ENCODE measurements at regions not wholly inside any gene's neighbourhood (a gene's known extent, or its start where the extent isn't known, plus 50 kb on each side); places are given as distances from the start of the nearest gene placed in this dataset.

DNA sequence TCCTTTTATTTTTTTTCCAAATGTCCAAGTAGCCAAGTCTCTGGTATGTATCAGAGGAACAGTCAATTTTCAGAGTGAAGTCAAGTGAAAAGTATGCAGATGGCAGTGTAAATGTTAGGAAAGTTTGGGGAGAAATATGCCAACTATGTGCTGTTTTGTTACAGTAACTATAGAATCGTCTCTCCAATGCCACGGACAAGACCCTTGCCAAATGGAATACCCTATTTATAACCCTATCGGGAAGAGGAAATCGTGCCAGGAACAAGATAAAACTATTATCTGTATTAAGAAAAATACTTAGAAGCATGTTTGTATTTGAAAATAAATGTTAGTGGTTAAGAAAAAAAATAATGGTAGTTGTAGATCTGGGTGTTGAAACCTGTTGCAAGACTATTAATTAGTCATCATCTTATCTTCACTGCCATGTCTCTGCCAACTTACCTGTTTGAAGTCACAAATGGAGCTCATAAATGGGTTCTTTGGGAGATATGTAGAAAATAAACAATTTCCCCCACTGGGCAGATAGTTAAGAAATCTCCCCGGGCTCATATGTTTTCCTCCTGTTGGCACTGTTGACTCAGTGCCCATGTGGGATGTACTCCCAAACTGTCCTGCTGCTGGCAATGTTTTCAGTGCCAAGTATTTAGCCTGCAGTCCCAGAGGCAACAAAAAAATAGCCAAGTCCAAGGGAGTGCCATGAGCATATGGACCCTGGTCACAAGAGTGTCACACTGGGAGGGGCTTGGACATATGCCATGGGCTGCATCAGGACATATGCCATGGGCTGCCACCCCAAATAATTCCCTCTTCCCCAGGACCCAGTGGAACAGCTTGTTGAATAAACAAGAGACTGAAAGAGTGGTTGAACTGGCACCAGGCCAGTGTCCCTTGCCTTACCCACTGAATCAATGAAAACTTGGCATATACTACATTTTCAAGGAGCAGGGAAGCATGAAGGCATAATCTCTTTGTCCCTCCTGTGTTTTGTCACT is 366.9 kb downstream of the OSR1 start:
- no peaks in the 10 kb centered on the region for H3K27me3 Mint-ChIP-seq
- no peak for DNase-seq (ENCODE audit: low spot score in 2 of 2)
- H3K9me3 Mint-ChIP-seq, result no peaks in the 10 kb centered on the region
- ATAC-seq (replicated peaks; ENCODE audit: extremely low read depth, poor library complexity, severe bottlenecking), result no peak
- no peak overlapping the region for H3K27ac Mint-ChIP-seq (ENCODE audit: low read depth)
- H3K4me1 Mint-ChIP-seq, result no peaks in the 10 kb centered on the region
- no peaks in the 10 kb centered on the region for H3K36me3 Mint-ChIP-seq (ENCODE audit: insufficient read depth)
- no peak overlapping the region for H3K4me3 Mint-ChIP-seq

DNA sequence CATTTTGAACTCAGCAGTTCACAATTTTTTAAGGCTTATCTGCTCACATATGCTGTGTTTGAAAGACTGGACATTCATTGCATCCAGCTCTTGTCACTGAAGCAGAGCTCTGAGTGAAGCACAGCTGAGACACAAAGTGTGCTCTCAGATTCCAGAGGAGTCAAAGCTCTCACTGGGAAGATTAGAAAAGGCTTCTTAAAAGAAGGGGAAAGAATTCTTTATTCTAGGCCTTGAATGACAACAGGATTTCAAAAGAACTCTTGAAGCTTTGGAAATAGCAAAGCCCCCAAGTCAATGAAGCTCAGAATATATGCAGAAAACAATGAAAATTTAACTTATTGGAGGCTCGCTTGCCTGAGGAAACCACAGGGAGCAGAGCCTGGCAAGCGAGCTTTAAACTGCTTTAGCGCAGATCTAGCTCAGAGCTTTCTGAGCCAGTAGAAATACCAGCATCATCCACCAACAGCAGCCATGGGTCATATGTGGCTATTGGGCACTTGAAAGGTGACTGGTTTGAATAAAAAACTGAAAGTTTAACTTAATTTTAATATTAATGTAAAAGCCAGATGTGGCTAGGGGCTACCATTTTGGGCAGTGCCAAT is 369.7 kb downstream of the OSR1 start:
- DNase-seq (ENCODE audit: low spot score in 2 of 2), result no peak
- Mint-ChIP-seq H3K9me3 (no peaks in the 10 kb centered on the region), H3K27me3 (no peaks in the 10 kb centered on the region), H3K27ac (ENCODE audit: low read depth) (no peak overlapping the region), H3K4me1 (no peaks in the 10 kb centered on the region), H3K4me3 (no peak overlapping the region), H3K36me3 (ENCODE audit: insufficient read depth) (no peaks in the 10 kb centered on the region)
- ATAC-seq (replicated peaks; ENCODE audit: extremely low read depth, poor library complexity, severe bottlenecking), result no peak

DNA sequence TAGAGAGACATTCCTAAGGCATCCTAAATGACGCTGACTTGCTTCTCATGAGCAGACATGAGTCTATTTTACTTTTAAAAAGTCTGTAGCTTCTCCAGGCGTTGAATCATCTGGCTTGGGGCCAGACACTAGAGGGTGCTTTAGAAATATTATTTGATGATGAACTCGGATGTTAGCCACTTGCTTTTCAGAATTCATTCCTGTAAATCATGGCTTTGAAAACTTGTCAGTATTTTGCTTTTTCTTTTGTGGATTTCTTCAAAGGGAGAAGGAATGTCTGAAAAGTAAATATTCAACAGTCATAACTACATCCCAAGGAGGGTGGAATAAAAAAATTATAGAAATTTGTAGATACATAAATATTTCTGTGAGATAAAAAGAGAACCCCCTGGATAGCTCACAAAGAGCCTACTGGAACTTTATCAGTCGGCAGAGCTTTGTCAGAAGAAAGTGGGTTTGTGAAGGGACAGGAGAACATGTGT is 370.8 kb downstream of the OSR1 start:
- no peak for ATAC-seq (replicated peaks; ENCODE audit: extremely low read depth, poor library complexity, severe bottlenecking)
- no peak for DNase-seq (ENCODE audit: low spot score in 2 of 2)
- Mint-ChIP-seq H3K27me3 (no peaks in the 10 kb centered on the region), H3K36me3 (ENCODE audit: insufficient read depth) (no peaks in the 10 kb centered on the region), H3K27ac (ENCODE audit: low read depth) (no peak overlapping the region), H3K4me3 (no peak overlapping the region), H3K9me3 (no peaks in the 10 kb centered on the region), H3K4me1 (no peaks in the 10 kb centered on the region)

DNA sequence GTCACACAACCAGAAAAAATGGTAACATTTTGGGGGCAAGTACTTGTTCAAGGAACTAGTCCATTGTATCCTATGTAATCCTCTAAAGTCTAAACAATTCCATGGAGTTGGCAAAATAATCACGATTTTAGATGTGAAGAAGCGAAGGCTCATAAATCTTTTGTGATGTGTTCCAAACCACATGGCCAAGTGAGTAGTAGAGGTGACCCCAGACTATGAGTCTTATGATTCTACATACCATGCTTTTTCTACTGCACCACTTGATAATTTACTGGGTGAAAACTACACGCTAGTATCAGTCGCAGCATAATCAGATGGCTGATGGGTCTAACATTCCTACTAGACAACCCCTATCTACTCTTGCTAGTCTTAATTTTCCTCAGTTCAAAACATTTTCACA is 371.4 kb downstream of the OSR1 start:
- H3K36me3 Mint-ChIP-seq (ENCODE audit: insufficient read depth), result no peaks in the 10 kb centered on the region
- H3K4me1 Mint-ChIP-seq, result no peaks in the 10 kb centered on the region
- H3K27me3 Mint-ChIP-seq, result no peaks in the 10 kb centered on the region
- H3K27ac Mint-ChIP-seq (ENCODE audit: low read depth), result no peak overlapping the region
- no peak overlapping the region for H3K4me3 Mint-ChIP-seq
- no peaks in the 10 kb centered on the region for H3K9me3 Mint-ChIP-seq
- DNase-seq (ENCODE audit: low spot score in 2 of 2), result no peak
- ATAC-seq (replicated peaks; ENCODE audit: extremely low read depth, poor library complexity, severe bottlenecking), result no peak

DNA sequence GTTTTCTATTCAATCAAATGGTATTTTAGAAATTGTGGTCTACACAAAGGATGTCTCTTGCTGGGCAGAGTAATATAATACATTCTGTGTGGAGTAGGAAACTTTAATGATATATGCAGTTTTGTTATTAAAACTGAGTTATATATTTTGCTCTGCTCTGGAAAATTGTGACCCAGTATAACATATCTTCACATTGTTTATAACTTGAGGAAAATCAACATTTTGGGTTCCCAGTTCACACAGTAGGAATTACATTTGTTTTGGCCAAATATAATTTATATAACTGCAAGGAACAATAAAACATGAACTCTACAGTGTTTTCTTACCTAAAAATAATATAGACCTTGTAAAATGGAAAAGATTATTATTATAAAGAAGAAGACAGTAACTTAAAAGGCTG is 372.4 kb downstream of the OSR1 start:
- ATAC-seq (replicated peaks; ENCODE audit: extremely low read depth, poor library complexity, severe bottlenecking) (no peak), DNase-seq (ENCODE audit: low spot score in 2 of 2) (no peak)
- H3K27ac Mint-ChIP-seq (ENCODE audit: low read depth), result no peak overlapping the region
- H3K36me3 Mint-ChIP-seq (ENCODE audit: insufficient read depth), result no peaks in the 10 kb centered on the region
- no peaks in the 10 kb centered on the region for H3K4me1 Mint-ChIP-seq
- H3K9me3 Mint-ChIP-seq, result no peaks in the 10 kb centered on the region
- no peaks in the 10 kb centered on the region for H3K27me3 Mint-ChIP-seq
- no peak overlapping the region for H3K4me3 Mint-ChIP-seq

DNA sequence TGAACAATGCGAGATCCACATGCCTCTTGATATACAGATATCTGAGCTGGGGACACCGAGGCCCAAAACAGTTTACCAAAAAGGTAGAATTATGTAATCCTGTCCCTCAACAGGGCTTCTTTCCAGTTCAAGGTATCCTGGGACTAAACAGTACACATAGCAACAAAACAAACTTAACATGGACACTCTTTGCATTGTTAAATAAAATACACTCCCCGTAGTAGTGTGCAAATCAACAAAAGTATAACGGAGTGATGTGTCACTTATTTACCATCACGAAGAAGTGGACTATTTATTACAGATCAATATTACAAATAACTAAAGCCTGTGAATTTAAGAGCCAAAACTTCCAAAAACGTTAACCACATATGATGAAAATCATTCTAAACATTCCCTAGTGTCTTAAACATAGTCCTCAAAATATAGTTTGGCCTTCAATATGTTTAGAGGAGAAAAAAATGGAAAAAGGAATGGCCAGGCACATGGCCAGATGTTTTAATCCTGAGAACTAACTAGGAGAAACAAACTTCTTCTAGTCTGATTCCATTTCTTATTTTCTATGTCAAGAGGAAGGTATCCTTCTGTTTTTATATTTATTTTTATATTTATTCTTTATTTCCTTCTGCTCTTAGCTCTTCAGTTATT is 377.5 kb downstream of the OSR1 start:
- DNase-seq (ENCODE audit: low spot score in 2 of 2) (no peak), ATAC-seq (replicated peaks; ENCODE audit: extremely low read depth, poor library complexity, severe bottlenecking) (no peak)
- Mint-ChIP-seq H3K4me1 (no peaks in the 10 kb centered on the region), H3K9me3 (no peaks in the 10 kb centered on the region), H3K27ac (ENCODE audit: low read depth) (no peak overlapping the region), H3K4me3 (no peak overlapping the region), H3K27me3 (no peaks in the 10 kb centered on the region), H3K36me3 (ENCODE audit: insufficient read depth) (no peaks in the 10 kb centered on the region)

DNA sequence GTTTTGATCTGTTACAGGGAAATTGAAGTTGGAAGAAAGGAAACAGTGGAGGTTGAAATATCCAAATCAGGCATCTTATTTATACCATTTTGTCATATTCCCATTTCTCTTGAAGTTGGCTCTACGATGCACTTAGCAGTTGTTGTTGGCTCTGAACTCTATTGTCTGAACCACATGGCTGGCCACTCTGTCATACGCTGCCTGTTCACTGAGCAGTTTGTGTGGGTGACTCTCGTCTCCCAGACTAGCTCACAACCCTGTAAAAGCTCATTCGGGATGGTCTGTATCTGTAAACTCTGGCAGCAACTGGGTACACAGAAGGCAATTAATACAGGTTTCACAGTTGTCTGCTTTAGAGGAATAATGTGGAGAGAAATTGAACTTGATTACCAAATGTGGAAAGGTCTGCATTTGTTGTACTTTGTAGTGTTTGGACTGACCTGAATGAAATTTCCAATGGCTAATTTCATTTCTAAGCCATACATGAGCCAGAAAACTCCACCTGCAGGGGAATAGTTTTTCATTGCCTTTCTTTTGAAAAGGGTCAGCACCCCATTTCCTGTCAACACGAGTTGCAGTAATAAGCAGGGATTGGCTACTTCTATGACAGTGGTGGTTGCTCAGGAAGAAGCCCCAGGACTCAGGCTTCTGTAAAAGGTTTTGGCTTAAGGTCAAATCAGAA is 378.2 kb downstream of the OSR1 start:
- no peak for DNase-seq (ENCODE audit: low spot score in 2 of 2)
- H3K36me3 Mint-ChIP-seq (ENCODE audit: insufficient read depth), result no peaks in the 10 kb centered on the region
- no peaks in the 10 kb centered on the region for H3K4me1 Mint-ChIP-seq
- H3K27ac Mint-ChIP-seq (ENCODE audit: low read depth), result no peak overlapping the region
- no peak for ATAC-seq (replicated peaks; ENCODE audit: extremely low read depth, poor library complexity, severe bottlenecking)
- H3K4me3 Mint-ChIP-seq, result no peak overlapping the region
- no peaks in the 10 kb centered on the region for H3K27me3 Mint-ChIP-seq
- H3K9me3 Mint-ChIP-seq, result no peaks in the 10 kb centered on the region

DNA sequence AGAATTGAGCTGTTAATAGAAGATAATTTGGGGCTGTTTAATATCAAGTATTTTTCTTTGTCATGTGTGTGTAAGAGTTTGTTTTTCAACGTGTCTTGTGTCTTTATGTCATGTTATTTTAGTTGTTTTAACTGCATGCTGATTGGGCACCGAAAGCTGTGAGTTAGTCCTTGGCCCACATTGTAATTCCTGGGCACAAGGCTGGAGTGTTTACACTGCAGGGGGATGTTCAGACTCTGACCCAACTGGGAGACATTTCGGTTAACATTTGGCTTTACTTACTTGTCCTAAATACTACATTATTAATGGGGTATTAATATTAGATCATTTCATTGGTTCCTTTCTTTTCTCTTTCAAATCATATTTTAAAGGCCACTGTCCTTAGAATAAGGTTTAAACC is 381.0 kb downstream of the OSR1 start:
- Mint-ChIP-seq H3K9me3 (peaks cover 7% of the 10 kb centered on the region), H3K4me3 (no peak overlapping the region), H3K27me3 (no peaks in the 10 kb centered on the region), H3K36me3 (ENCODE audit: insufficient read depth) (no peaks in the 10 kb centered on the region), H3K4me1 (no peaks in the 10 kb centered on the region), H3K27ac (ENCODE audit: low read depth) (no peak overlapping the region)
- no peak for ATAC-seq (replicated peaks; ENCODE audit: extremely low read depth, poor library complexity, severe bottlenecking)
- DNase-seq (ENCODE audit: low spot score in 2 of 2), result no peak

DNA sequence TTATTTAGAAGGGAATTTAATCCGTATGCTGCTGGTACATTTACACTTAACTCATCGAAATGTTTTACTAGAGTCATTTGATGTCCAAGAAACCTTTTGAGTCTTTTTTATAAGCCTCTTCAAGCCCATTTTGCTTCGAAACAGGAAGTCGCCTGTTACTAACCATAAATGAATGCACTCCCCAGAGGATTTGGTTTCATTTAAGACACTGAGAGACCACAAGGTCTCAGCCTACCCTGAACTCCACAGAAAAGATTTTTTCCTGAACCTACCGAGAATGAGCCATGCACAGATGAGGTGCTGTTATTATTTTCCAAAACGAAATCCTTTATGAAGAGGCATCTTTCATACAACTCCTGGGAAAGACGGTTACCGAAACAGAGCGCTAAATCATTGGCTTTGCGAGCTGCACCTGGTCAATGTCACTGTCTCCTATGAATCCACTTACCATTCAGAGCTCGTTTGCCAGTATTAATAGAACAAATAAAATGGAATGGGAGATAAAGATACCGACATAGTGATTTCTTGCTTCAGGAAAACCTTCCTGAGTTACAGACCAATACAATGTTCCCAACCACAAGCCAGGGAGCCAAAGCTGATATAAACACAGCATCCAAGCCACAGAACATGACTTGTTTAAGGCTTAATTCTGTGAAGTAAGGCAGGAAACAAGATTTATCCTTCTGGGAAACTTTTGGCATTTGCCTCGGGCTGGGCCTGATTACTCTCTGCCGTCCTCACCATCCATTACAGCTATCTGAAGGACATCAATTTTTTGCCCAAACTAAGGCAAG is 382.1 kb downstream of the OSR1 start:
- no peak overlapping the region for H3K4me3 Mint-ChIP-seq
- no peak for ATAC-seq (replicated peaks; ENCODE audit: extremely low read depth, poor library complexity, severe bottlenecking)
- no peaks in the 10 kb centered on the region for H3K36me3 Mint-ChIP-seq (ENCODE audit: insufficient read depth)
- no peaks in the 10 kb centered on the region for H3K27me3 Mint-ChIP-seq
- peaks cover 7% of the 10 kb centered on the region for H3K9me3 Mint-ChIP-seq
- no peak for DNase-seq (ENCODE audit: low spot score in 2 of 2)
- H3K27ac Mint-ChIP-seq (ENCODE audit: low read depth), result no peak overlapping the region
- no peaks in the 10 kb centered on the region for H3K4me1 Mint-ChIP-seq

DNA sequence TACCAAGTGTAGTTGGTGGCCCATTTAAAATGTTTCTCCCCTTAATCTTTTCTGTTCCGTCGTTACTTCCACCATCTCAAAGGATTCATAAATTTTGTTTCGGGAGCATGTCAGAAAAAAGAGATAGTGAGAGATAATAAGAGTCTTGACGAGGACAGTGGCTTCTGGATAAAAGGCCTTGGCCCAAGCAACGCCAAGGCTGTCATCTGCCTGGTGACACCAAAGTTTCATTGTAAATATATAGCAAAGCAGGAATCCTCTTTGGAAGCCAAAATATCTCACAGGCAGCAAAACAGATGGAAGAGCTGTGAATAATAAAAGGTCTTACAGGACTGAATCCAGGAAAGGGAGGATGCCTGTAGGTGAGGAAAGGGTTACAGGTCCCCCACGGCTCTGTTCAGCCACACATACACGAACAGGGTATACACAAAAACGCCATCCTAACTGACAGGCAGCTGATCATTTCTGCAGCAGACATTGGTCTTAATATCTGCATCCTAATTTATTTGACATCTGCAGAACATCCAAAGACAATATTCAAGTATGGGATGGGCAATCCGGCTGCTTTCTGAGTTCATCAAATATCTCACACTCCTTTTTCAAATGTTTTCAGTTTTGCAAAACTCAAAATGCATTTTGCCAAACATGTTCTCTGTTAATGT is 382.8 kb downstream of the OSR1 start:
- Mint-ChIP-seq H3K27ac (ENCODE audit: low read depth) (no peak overlapping the region), H3K4me3 (no peak overlapping the region), H3K36me3 (ENCODE audit: insufficient read depth) (no peaks in the 10 kb centered on the region), H3K27me3 (no peaks in the 10 kb centered on the region), H3K4me1 (no peaks in the 10 kb centered on the region), H3K9me3 (peaks cover 7% of the 10 kb centered on the region)
- no peak for DNase-seq (ENCODE audit: low spot score in 2 of 2)
- ATAC-seq (replicated peaks; ENCODE audit: extremely low read depth, poor library complexity, severe bottlenecking), result no peak

DNA sequence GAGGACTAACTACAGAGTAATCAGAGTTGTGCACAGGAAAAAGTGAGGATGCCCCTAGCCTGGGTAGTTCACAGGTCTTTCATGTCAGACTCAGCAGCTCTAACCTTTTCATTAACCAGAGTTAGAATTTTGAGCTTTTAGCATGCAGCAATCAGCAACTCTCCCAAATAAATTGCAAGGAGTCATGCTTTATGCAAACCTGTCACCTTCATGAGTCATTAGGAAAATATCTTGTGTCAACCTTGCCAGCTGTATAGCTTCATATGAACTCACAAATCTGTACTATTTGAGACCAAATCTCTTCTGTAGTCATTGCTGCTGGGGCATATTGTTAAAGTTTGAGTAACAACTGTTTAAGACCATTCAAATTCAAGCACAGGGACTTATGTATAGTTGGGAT is 382.3 kb upstream of the NT5C1B start:
- H3K36me3 Mint-ChIP-seq (ENCODE audit: insufficient read depth), result no peaks in the 10 kb centered on the region
- DNase-seq (ENCODE audit: low spot score in 2 of 2) (no peak), ATAC-seq (replicated peaks; ENCODE audit: extremely low read depth, poor library complexity, severe bottlenecking) (no peak)
- no peak overlapping the region for H3K4me3 Mint-ChIP-seq
- peaks cover 7% of the 10 kb centered on the region for H3K9me3 Mint-ChIP-seq
- H3K27me3 Mint-ChIP-seq, result no peaks in the 10 kb centered on the region
- no peak overlapping the region for H3K27ac Mint-ChIP-seq (ENCODE audit: low read depth)
- H3K4me1 Mint-ChIP-seq, result no peaks in the 10 kb centered on the region

Data from central memory CD8-positive, alpha-beta T cell (primary cell).